ENCODE measurements at regions not wholly inside any gene's neighbourhood (a gene's known extent, or its start where the extent isn't known, plus 50 kb on each side); places are given as distances from the start of the nearest gene placed in this dataset.

DNA sequence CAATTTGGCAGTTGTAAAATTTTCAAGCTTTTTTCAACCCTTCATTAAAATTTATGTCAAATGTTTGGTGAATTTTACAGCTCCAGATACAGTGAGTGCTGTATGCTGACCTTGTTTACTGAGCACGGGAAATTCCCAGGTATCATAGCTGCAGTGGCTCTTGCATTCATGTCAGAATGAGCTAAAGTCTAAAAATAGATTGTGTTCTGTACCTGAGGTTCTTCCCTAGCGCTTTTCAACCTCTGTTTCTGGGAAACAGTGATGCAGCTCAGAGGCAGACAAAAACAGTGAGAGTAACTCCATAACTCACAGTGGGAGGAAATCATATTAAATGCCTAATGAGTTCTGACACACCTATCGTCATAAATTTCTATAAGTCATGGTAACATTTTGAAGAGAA, 393.8 kb upstream of the GNPDA2 start:
- no peaks in the 10 kb centered on the region for H3K27me3 ChIP-seq (ENCODE audit: low read depth)
- peak overlapping the region; percentile 61 for H3K27ac ChIP-seq (replicated peaks)
- DNase-seq, result no peak
- no peaks in the 10 kb centered on the region for H3K9me3 ChIP-seq (replicated peaks)
- intact Hi-C loops (cut with micrococcal nuclease), result no loop called here
- peaks cover 11% of the 10 kb centered on the region for H3K4me1 ChIP-seq
- TF ChIP-seq, protein P1, sequence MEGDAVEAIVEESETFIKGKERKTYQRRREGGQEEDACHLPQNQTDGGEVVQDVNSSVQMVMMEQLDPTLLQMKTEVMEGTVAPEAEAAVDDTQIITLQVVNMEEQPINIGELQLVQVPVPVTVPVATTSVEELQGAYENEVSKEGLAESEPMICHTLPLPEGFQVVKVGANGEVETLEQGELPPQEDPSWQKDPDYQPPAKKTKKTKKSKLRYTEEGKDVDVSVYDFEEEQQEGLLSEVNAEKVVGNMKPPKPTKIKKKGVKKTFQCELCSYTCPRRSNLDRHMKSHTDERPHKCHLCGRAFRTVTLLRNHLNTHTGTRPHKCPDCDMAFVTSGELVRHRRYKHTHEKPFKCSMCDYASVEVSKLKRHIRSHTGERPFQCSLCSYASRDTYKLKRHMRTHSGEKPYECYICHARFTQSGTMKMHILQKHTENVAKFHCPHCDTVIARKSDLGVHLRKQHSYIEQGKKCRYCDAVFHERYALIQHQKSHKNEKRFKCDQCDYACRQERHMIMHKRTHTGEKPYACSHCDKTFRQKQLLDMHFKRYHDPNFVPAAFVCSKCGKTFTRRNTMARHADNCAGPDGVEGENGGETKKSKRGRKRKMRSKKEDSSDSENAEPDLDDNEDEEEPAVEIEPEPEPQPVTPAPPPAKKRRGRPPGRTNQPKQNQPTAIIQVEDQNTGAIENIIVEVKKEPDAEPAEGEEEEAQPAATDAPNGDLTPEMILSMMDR (IDR thresholded peaks at IDR 0.05; ENCODE audit: borderline replicate concordance), result no peak
- no peaks in the 10 kb centered on the region for H3K36me3 ChIP-seq
- H3K4me3 ChIP-seq, result no peak overlapping the region

DNA sequence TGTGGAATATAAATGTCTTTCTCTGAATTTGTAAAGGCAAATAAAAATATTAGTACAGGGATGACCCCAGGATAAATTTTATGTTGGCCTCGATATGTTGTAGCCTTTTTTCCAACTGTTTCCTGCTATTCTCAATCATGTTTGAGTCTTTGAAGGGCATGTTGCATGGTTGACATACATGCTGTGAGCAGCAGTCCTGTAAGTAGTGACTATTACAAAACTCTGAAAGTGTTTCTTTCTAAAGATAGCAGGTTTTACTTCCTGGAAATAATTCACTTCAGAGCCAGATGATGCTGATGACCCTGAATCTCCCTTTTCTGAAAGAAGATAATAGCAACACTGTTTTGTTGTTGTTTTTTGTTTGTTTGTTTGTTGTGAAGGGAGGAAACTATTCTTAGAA, 393.0 kb upstream of the GNPDA2 start:
- Histone ChIP-seq H3K9me3 (replicated peaks) (no peaks in the 10 kb centered on the region), H3K27me3 (ENCODE audit: low read depth) (no peaks in the 10 kb centered on the region), H3K4me3 (no peak overlapping the region), H3K4me1 (peaks cover 11% of the 10 kb centered on the region), H3K27ac (replicated peaks) (peak overlapping the region; percentile 61), H3K36me3 (no peaks in the 10 kb centered on the region)
- DNase-seq, result no peak
- intact Hi-C loops (cut with micrococcal nuclease), result no loop called here
- TF ChIP-seq, protein P1 (IDR thresholded peaks at IDR 0.05; ENCODE audit: borderline replicate concordance), result no peak

DNA sequence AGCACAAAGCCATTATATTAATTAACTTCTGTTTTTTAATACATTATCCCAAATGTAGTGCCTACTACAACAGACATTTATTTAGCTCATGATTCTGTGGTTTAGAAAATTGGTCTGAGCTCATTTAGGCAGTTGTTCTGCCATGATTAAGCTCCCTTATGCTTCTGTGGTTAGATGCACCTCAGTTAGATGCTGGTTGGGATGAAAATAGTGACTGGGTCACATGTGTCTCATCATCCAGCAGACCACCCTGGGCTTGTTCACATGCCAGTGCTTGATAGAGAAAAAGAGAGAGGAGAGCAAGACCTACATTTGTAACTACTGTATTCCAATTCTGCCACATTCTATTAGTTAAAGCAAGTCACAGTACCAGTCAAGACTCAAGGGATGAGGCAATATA, 376.4 kb upstream of the GNPDA2 start:
- H3K4me1 ChIP-seq, result no peaks in the 10 kb centered on the region
- no peaks in the 10 kb centered on the region for H3K27me3 ChIP-seq (ENCODE audit: low read depth)
- intact Hi-C loops (cut with micrococcal nuclease), result no loop called here
- no peak overlapping the region for H3K4me3 ChIP-seq
- no peak overlapping the region for H3K27ac ChIP-seq (replicated peaks)
- no peak for DNase-seq
- H3K36me3 ChIP-seq, result no peaks in the 10 kb centered on the region
- TF ChIP-seq, protein P1 (IDR thresholded peaks at IDR 0.05; ENCODE audit: borderline replicate concordance), result no peak
- peaks cover 14% of the 10 kb centered on the region for H3K9me3 ChIP-seq (replicated peaks)

DNA sequence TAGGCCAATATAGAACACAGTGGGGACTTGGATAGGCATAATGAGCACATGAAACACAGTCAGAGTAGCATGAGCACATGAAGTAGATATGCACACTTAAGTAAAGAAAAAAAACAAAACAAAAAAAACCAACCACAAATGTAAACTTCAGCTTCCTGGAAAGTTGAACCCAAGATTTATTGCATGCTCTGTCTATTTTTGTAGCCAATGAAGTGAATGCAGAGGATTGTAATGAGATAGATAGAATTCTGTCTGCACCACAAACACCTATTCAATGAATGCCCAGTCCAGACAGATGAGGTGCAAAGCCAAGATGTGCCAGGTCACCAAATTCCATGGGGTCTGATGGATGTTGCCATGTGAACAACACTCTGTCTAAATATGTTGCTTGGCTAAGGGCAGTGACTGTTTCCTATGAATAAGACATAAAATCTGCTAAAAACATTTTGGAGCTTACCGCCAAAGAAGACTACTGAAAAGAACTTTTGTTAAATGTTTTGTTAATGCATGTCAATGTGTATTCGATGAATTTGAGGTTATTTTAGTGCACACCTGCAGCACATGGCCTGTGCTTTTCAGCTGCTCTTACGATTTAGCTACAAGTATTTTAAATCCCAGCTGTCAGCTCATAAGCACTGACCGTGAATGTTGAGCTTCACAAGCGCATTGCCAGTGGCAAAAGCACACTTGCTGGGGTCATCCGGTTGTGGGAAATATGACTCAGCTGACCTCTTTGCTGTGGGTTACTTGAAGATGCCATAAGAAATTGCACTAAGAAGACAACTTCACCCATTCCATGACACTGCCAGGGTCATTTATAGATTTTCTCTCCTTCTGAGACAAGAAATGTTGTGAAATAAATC, 374.8 kb upstream of the GNPDA2 start:
- Histone ChIP-seq H3K27ac (replicated peaks) (no peak overlapping the region), H3K4me1 (no peaks in the 10 kb centered on the region), H3K9me3 (replicated peaks) (peaks cover 3% of the 10 kb centered on the region), H3K4me3 (no peak overlapping the region), H3K36me3 (no peaks in the 10 kb centered on the region), H3K27me3 (ENCODE audit: low read depth) (no peaks in the 10 kb centered on the region)
- TF ChIP-seq, protein P1 (IDR thresholded peaks at IDR 0.05; ENCODE audit: borderline replicate concordance), result no peak
- intact Hi-C loops (cut with micrococcal nuclease), result no loop called here
- DNase-seq, result no peak

DNA sequence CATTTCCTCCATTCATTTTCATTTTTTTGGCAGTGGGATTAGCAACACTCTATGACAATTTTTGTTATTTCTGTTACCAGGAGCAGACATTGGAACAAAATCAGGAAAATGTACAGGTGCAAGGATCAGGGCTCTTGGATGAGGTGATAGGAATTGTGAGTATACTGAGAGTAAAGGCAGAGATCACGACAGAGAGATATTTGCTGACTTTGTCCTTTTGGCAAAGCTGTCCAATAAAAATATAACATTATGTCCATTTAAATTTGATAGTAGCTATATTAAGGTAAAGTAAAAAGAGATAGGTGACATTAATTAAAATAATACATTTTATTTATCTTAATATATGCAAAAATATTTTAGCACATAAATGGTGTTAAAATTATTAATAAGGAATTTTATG, 373.1 kb upstream of the GNPDA2 start:
- DNase-seq, result no peak
- no peak overlapping the region for H3K27ac ChIP-seq (replicated peaks)
- TF ChIP-seq, protein P1 (IDR thresholded peaks at IDR 0.05; ENCODE audit: borderline replicate concordance), result no peak
- H3K4me3 ChIP-seq, result no peak overlapping the region
- no peaks in the 10 kb centered on the region for H3K36me3 ChIP-seq
- H3K9me3 ChIP-seq (replicated peaks), result no peaks in the 10 kb centered on the region
- H3K27me3 ChIP-seq (ENCODE audit: low read depth), result no peaks in the 10 kb centered on the region
- peaks cover under 1% of the 10 kb centered on the region for H3K4me1 ChIP-seq
- intact Hi-C loops (cut with micrococcal nuclease), result no loop called here
